Activated naive CD8-positive, alpha-beta T cell treated with anti-CD3 and anti-CD28 coated beads, Interleukin-2, amount 10 ng/mL, durations not matched to agents 7 days and 5 days (primary cell): ENCODE measurements at regions not wholly inside any gene's neighbourhood (a gene's known extent, or its start where the extent isn't known, plus 50 kb on each side); places are given as distances from the start of the nearest gene placed in this dataset.
"Not testable (repeated sequence)": the region's sequence is repeated elsewhere in the genome, so short reads cannot be mapped to it uniquely, and the experiment has no call there.

Experiments
- ATAC-seq: fragments of 150-1000 bp; cut with Tn5 transposase; one replicate; pipeline ENCODE4 v1.10.0; 2021; ENCODE audit warnings: low read depth, moderate library complexity
- POLR2A ChIA-PET: fragments of 350-600 bp; sonication (Branson Sonifier 250); formaldehyde crosslinking; loops from one replicate; lab custom pipeline; 2021; ENCODE audit warnings: antibody characterized with exemption; lab: Charles Lee
- DNase-seq: peaks from one replicate; pipeline ENCODE4 v3.0.0; 2021
- H3K27ac Mint-ChIP-seq: one replicate; pipeline ENCODE4 v1.8.0; 2022; ENCODE audit warnings: mild to moderate bottlenecking, mixed read lengths
- H3K27me3 Mint-ChIP-seq: one replicate; pipeline ENCODE4 v1.8.0; 2022; ENCODE audit warnings: mild to moderate bottlenecking, moderate library complexity, mixed read lengths
- H3K36me3 Mint-ChIP-seq: one replicate; pipeline ENCODE4 v1.8.0; 2021; ENCODE audit warnings: mild to moderate bottlenecking, mixed read lengths
- H3K4me1 Mint-ChIP-seq: one replicate; pipeline ENCODE4 v1.8.0; 2021; ENCODE audit warnings: mixed read lengths
- H3K4me3 Mint-ChIP-seq: one replicate; pipeline ENCODE4 v1.8.0; 2022; ENCODE audit warnings: mild to moderate bottlenecking, moderate library complexity, mixed read lengths
- H3K9me3 Mint-ChIP-seq: one replicate; pipeline ENCODE4 v1.8.0; 2021; ENCODE audit warnings: mixed read lengths

- Mint-ChIP-seq H3K4me3 (no peak overlapping the region), H3K36me3 (no peaks in the 10 kb centered on the region), H3K9me3 (no peaks in the 10 kb centered on the region), H3K27ac (no peak overlapping the region), H3K27me3 (peaks cover 16% of the 10 kb centered on the region), H3K4me1 (no peaks in the 10 kb centered on the region)
- POLR2A ChIA-PET, result interaction anchor here (1.0 kb wide), 1 partner anchor 27 kb away, joined by 3 read pairs; no protein-coding TSS in a partner anchor
- ATAC-seq (no peak), DNase-seq (no peak)
These were observed 141.4 kb upstream of the SERTAD2 start for GRCh38 chr2:64795024-64795592.

- ATAC-seq (no peak), DNase-seq (no peak)
- Mint-ChIP-seq H3K27ac (no peak overlapping the region), H3K27me3 (peaks cover 15% of the 10 kb centered on the region), H3K4me1 (no peaks in the 10 kb centered on the region), H3K36me3 (no peaks in the 10 kb centered on the region), H3K4me3 (no peak overlapping the region), H3K9me3 (no peaks in the 10 kb centered on the region)
- POLR2A ChIA-PET, result interaction anchor here (0.5 to 0.6 kb wide), 2 partner anchors 22 to 324 kb away, joined by 3 to 4 read pairs; no protein-coding TSS in a partner anchor
These were observed 143.2 kb upstream of the SERTAD2 start for GRCh38 chr2:64796926-64797325.

- no peak for DNase-seq
- no peak for ATAC-seq
- POLR2A ChIA-PET, result interaction anchor here (0.6 kb wide), 1 partner anchor 23 kb away, joined by 3 read pairs; no protein-coding TSS in a partner anchor
- Mint-ChIP-seq H3K27me3 (peaks cover 7% of the 10 kb centered on the region), H3K36me3 (no peaks in the 10 kb centered on the region), H3K9me3 (no peaks in the 10 kb centered on the region), H3K27ac (no peak overlapping the region), H3K4me3 (no peak overlapping the region), H3K4me1 (no peaks in the 10 kb centered on the region)
These were observed 144.3 kb upstream of the SERTAD2 start for GRCh38 chr2:64797881-64798575.

- H3K36me3 Mint-ChIP-seq, result no peaks in the 10 kb centered on the region
- no peak for ATAC-seq
- H3K27ac Mint-ChIP-seq, result no peak overlapping the region
- H3K27me3 Mint-ChIP-seq, result peaks cover 4% of the 10 kb centered on the region
- H3K4me3 Mint-ChIP-seq, result no peak overlapping the region
- H3K9me3 Mint-ChIP-seq, result no peaks in the 10 kb centered on the region
- no peaks in the 10 kb centered on the region for H3K4me1 Mint-ChIP-seq
- no peak for DNase-seq
- POLR2A ChIA-PET, result interaction anchor here (1.4 kb wide), 1 partner anchor 16 kb away, joined by 3 read pairs; no protein-coding TSS in a partner anchor
These were observed 146.0 kb upstream of the SERTAD2 start for GRCh38 chr2:64799592-64800252.

GRCh38 chr2:64803776-64804175 lies 150.1 kb upstream of the SERTAD2 start:
- H3K9me3 Mint-ChIP-seq, result no peaks in the 10 kb centered on the region
- DNase-seq (no peak), ATAC-seq (no peak)
- no peak overlapping the region for H3K4me3 Mint-ChIP-seq
- H3K36me3 Mint-ChIP-seq, result no peaks in the 10 kb centered on the region
- POLR2A ChIA-PET, result interaction anchor here (0.7 kb wide), 1 partner anchor 23 kb away, joined by 3 read pairs; no protein-coding TSS in a partner anchor
- H3K4me1 Mint-ChIP-seq, result peaks cover 5% of the 10 kb centered on the region
- no peak overlapping the region for H3K27ac Mint-ChIP-seq
- H3K27me3 Mint-ChIP-seq, result no peaks in the 10 kb centered on the region

- Mint-ChIP-seq H3K36me3 (peaks cover 1% of the 10 kb centered on the region), H3K4me1 (peaks cover 5% of the 10 kb centered on the region), H3K9me3 (peaks cover under 1% of the 10 kb centered on the region), H3K27me3 (no peaks in the 10 kb centered on the region), H3K4me3 (no peak overlapping the region), H3K27ac (no peak overlapping the region)
- POLR2A ChIA-PET, result no interaction called here
- DNase-seq, result no peak
- ATAC-seq, result no peak
These were observed 150.9 kb upstream of the SERTAD2 start for GRCh38 chr2:64804651-64805050.

- no peak overlapping the region for H3K4me3 Mint-ChIP-seq
- H3K27me3 Mint-ChIP-seq, result no peaks in the 10 kb centered on the region
- no peak for DNase-seq
- POLR2A ChIA-PET, result no interaction called here
- H3K4me1 Mint-ChIP-seq, result peaks cover 10% of the 10 kb centered on the region
- peaks cover 5% of the 10 kb centered on the region for H3K9me3 Mint-ChIP-seq
- no peak overlapping the region for H3K27ac Mint-ChIP-seq
- peak; percentile 70 for ATAC-seq
- peaks cover 2% of the 10 kb centered on the region for H3K36me3 Mint-ChIP-seq
These were observed 153.7 kb upstream of the SERTAD2 start for GRCh38 chr2:64807417-64807816.

GRCh38 chr2:64808092-64808491 lies 154.4 kb upstream of the SERTAD2 start:
- peaks cover 5% of the 10 kb centered on the region for H3K9me3 Mint-ChIP-seq
- H3K27ac Mint-ChIP-seq, result no peak overlapping the region
- peaks cover 10% of the 10 kb centered on the region for H3K4me1 Mint-ChIP-seq
- ATAC-seq, result no peak
- POLR2A ChIA-PET, result interaction anchor here (1.7 kb wide), 1 partner anchor 11 kb away, joined by 5 read pairs; no protein-coding TSS in a partner anchor
- peaks cover 2% of the 10 kb centered on the region for H3K36me3 Mint-ChIP-seq
- DNase-seq, result no peak
- no peak overlapping the region for H3K4me3 Mint-ChIP-seq
- H3K27me3 Mint-ChIP-seq, result no peaks in the 10 kb centered on the region

GRCh38 chr2:64808754-64809153 lies 155.0 kb upstream of the SERTAD2 start:
- Mint-ChIP-seq H3K4me1 (peaks cover 10% of the 10 kb centered on the region), H3K9me3 (peaks cover 5% of the 10 kb centered on the region), H3K4me3 (no peak overlapping the region), H3K27ac (no peak overlapping the region), H3K27me3 (no peaks in the 10 kb centered on the region), H3K36me3 (peaks cover 2% of the 10 kb centered on the region)
- DNase-seq, result no peak
- POLR2A ChIA-PET, result interaction anchor here (1.7 kb wide), 1 partner anchor 10 kb away, joined by 5 read pairs; no protein-coding TSS in a partner anchor
- ATAC-seq, result no peak

GRCh38 chr2:64809216-64809615 lies 155.5 kb upstream of the SERTAD2 start:
- Mint-ChIP-seq H3K27me3 (no peaks in the 10 kb centered on the region), H3K27ac (no peak overlapping the region), H3K36me3 (peaks cover 2% of the 10 kb centered on the region), H3K9me3 (peaks cover 5% of the 10 kb centered on the region), H3K4me3 (no peak overlapping the region), H3K4me1 (peaks cover 10% of the 10 kb centered on the region)
- no peak for DNase-seq
- POLR2A ChIA-PET, result interaction anchor here (1.7 kb wide), 1 partner anchor 10 kb away, joined by 5 read pairs; no protein-coding TSS in a partner anchor
- ATAC-seq, result no peak

- DNase-seq (no peak), ATAC-seq (no peak)
- no peak overlapping the region for H3K4me3 Mint-ChIP-seq
- H3K27ac Mint-ChIP-seq, result peak overlapping the region; percentile 72
- peaks cover 2% of the 10 kb centered on the region for H3K36me3 Mint-ChIP-seq
- H3K9me3 Mint-ChIP-seq, result peaks cover 5% of the 10 kb centered on the region
- POLR2A ChIA-PET, result no interaction called here
- H3K4me1 Mint-ChIP-seq, result peaks cover 15% of the 10 kb centered on the region
- no peaks in the 10 kb centered on the region for H3K27me3 Mint-ChIP-seq
These were observed 158.6 kb upstream of the SERTAD2 start for GRCh38 chr2:64812285-64812684.

- H3K4me3 Mint-ChIP-seq, result no peak overlapping the region
- H3K27me3 Mint-ChIP-seq, result no peaks in the 10 kb centered on the region
- no peak overlapping the region for H3K27ac Mint-ChIP-seq
- peaks cover 16% of the 10 kb centered on the region for H3K4me1 Mint-ChIP-seq
- POLR2A ChIA-PET, result interaction anchor here (1.0 kb wide), 1 partner anchor 35 kb away, joined by 3 read pairs; no protein-coding TSS in a partner anchor
- no peak for DNase-seq
- peaks cover 5% of the 10 kb centered on the region for H3K9me3 Mint-ChIP-seq
- no peak for ATAC-seq
- peaks cover 2% of the 10 kb centered on the region for H3K36me3 Mint-ChIP-seq
These were observed 160.3 kb upstream of the SERTAD2 start for GRCh38 chr2:64814007-64814406.

GRCh38 chr2:64816526-64816925 lies 162.8 kb upstream of the SERTAD2 start:
- POLR2A ChIA-PET, H3K9me3 Mint-ChIP-seq, H3K36me3 Mint-ChIP-seq, H3K4me3 Mint-ChIP-seq, ATAC-seq, H3K27ac Mint-ChIP-seq, DNase-seq, H3K27me3 Mint-ChIP-seq: not testable (repeated sequence)
- H3K4me1 Mint-ChIP-seq, result peaks cover 32% of the 10 kb centered on the region
